Epithelial cell of prostate (primary cell): ENCODE measurements at regions not wholly inside any gene's neighbourhood (a gene's known extent, or its start where the extent isn't known, plus 50 kb on each side); places are given as distances from the start of the nearest gene placed in this dataset.

Experiments used
- DNase-seq: peaks from one replicate; pipeline ENCODE4 v3.0.0-alpha.2; 2011; ENCODE audit warnings: low read depth, low spot score
- H3K27ac ChIP-seq: fragments of 450-650 bp; 2 replicates; pipeline ENCODE4 v1.5.1; 2017; ENCODE audit warnings: mild to moderate bottlenecking

DNA sequence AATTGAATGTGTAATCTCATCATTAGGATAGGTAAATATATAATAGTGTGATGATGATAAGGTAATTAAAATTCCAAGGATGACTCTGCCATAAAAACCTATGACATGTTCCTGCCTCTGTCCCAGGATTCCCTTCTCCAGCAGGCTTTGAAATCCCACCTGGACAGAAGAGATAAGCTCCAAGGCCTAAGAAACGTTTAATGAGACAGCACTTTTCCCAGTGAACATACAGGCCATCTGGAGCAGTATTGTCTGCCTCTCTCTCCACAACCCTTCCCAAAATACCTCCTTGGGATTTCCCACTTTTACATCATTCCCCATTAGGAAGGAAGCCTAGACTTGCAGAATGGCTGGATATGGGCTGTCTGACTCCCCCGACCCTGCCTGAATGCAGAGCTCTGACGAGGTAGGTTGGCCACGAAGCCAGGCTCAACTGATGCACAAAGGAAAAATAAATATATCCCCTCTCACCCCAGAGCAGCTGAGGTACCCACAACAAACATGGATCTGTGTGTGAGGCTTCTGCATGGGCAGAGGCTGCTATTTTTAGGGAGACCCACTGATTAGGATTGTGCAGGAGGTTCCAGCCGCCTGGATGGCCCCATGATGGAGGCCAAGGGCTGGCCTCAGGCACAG lies 71.0 kb downstream of the TMPRSS5 start:
- H3K27ac ChIP-seq, result no peak overlapping the region
- no peak for DNase-seq

DNA sequence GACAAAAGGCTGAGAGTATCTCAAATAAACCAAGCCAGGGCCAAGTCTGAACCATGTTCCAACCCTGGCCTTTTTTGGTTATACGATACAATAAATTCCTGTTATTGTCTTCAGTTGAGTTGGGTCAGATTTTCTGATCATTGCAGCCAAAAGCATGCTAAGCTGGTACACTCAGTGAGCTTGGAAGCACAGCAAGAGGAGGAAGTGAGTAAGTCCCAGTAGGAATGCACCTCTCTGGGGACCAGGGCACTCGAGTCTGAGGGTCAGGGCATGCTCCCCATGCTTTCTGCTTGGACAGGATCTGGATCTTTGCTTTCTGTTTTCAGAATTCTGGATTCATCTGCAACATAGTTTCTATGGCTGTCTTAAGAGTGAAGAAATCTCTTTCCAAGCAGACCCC lies 73.1 kb downstream of the TMPRSS5 start:
- no peak overlapping the region for H3K27ac ChIP-seq
- no peak for DNase-seq

DNA sequence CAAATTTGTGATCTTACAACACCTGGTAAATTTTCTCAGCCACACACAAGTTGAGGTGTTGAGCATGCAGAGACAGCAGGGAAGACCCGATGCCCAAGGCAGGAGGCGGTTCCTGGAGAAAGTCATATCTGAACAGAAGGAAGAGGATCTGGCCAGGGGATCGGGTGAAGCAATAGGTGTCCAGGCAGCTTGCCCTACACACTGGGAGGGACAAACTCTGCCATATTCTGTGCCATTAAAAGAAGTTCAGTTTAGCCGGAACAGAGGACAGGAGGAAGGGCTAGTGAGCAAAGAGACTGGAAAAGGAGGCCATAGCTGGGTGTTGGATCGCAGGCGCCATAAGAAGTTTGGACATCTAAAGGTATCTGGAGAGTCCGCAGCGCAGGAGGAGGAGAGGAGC lies 76.5 kb downstream of the TMPRSS5 start:
- no peak overlapping the region for H3K27ac ChIP-seq
- DNase-seq, result no peak

DNA sequence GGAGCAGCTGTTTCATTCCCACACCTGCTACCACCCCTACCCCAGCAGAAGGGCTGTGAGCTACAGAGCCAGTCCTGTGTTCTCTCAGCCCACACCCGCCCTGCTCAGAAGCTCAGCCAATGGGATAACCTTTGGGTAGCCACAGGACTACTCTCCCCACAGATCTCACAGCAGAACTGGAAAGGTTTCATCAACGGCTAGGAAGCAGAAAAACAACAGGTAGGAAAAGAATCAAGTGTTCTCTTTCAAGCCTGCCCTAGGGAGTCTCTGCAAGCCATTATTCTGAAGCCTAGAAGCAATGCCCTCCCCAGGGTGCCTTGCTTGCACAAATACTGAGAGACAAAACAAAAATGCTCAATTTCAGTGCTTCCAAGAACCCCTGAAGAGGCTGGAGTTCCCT lies 77.2 kb downstream of the TMPRSS5 start:
- DNase-seq, result no peak
- no peak overlapping the region for H3K27ac ChIP-seq

DNA sequence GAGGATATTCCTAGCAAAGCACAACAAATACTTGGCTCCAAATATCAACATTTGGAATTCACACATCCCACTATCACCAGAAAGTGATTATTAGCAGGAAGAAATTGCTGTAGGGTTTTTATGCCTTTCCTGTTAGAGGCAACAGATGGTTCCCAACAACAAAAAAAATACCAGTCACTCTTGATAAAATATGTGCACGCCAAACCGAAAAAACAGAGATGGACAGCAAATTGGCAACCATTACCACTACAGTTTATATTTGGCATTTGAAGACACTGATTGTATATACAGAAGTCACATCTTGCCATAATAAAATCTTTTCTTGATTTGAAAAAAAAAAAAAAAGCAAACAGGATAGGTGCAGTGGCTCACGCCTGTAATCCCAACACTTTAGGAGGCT lies 78.2 kb downstream of the TMPRSS5 start:
- H3K27ac ChIP-seq, result no peak overlapping the region
- no peak for DNase-seq

DNA sequence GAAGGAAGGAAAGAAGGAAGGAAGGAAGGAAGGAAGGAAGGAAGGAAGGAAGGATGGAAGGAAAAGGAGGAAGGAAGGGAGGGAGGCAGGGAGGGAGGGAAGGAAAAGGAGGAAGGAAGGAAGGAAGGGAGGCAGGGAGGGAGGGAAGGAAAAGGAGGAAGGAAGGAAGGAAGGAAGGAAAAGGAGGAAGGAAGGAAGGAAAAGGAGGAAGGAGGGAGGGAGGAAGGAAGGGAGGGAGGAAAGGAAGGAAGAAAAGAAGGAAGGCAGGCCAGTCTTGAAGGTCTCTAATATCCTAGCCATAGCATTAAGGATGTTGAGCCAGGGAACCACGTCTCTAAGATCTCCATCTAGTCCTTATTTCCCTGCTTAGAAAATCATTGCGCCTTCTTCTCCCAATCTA lies 78.8 kb downstream of the TMPRSS5 start:
- no peak overlapping the region for H3K27ac ChIP-seq
- no peak for DNase-seq

DNA sequence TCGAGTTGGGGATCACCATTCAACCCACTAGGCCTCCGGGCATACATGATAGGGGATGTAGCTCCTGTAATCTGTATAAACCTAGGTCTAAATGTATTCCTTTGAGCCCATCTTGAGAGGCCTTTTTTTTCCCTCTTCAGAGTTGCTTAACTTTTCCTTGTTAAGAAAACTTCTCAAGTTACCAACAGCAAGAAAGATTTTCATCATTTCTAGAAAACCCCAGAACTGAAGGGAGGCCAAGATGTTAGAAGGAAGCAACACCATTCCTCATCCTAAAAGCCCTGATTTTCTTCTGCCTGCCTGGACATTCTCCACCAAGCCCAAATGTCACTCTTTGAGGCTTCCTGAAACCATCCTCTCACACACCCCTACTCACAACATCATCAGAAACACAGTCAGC lies 79.4 kb downstream of the TMPRSS5 start:
- no peak overlapping the region for H3K27ac ChIP-seq
- DNase-seq, result no peak

DNA sequence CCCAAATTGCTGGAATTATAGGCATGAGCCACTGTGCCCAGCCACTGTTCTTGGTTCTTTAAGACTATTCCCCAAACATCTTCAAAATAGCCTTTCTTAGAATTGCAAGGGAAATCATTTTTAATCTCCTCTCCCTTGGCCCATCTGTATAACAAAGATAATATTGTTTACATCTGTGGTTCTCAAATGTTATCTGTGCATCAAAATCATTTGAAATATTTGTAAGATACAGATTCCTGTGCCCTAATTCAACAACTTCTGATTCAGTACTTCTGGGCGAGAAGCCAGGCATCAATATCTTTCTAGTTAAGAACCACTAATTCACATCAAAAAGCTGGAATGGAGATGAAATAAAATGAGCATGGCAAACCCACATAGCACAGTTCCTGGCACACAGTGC lies 83.0 kb downstream of the TMPRSS5 start:
- no peak for DNase-seq
- no peak overlapping the region for H3K27ac ChIP-seq

DNA sequence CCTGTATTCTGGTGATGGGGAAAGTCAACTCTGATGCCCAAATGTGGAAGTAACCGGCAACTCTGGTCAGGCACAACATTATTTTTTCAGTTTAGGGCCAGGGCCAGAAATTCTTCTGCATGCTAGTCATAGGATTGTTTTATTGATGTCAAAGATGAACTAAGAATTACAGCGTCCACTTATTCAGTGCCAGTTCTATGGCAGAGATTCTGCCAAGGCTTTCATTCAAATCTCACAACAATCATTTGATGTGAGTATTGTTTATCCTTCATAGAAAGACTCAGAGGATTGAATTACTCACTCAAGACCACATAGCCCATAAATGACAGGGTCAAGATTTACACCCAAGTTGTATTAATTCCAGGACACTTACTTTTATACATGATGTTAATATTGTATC lies 87.7 kb downstream of the TMPRSS5 start:
- peak overlapping the region; percentile 3 for H3K27ac ChIP-seq
- peak; percentile 45 for DNase-seq

DNA sequence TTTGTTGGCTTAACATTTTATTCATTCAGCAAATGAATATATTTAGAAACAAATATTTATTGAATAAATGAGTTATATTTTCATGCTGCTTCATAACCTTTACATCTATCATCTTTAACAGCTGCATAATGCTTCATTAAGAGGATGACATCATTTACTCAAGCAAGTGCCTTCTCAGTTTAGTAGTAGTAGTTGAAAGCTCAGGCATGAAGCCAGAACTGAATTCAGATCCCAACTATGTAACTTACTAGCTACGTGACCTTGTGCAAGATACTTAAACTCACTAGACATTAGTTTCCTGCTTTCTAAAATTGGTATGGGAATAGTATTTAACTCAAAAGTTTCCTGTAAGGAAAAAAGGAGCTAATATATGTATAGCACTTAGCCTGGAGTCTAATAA lies 90.3 kb downstream of the TMPRSS5 start:
- DNase-seq, result no peak
- H3K27ac ChIP-seq, result no peak overlapping the region

DNA sequence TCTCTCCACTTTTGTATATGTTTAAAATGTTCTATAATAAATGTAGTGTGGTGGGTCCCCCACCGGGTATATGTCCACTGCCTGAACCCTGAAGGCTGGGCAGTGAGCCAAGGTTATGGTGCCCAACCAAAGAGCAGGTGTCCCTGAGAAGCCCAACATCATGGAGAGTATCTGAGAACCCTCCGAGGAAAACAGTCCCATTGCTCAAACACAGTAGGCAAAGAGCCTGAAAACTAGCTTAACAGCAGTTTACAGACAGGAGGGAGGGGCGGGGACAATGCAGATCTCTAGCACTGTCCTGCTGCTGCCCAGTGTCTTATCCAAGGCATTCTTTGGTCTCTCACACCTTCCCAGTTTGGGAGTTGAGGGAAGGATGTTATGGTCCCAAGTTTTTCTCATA lies 91.0 kb downstream of the TMPRSS5 start:
- no peak overlapping the region for H3K27ac ChIP-seq
- no peak for DNase-seq

DNA sequence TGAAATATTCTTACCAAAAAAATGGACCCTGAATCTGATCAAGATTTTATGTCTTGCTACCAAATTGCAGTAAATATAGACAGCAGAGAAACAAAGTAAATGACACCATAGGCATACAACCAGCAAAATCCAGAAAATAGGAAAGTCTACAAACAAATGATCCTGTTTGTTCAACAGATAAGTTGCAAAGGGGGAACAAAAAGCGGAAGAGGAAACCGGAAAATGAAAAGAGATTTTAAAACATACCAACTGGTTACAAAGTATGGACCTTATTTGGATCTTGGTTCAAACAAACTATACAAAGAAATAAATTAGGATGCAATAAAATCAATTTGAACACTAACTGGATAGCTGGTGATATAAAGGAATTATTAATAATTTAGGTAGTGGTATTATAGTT lies 92.0 kb downstream of the TMPRSS5 start:
- DNase-seq, result no peak
- no peak overlapping the region for H3K27ac ChIP-seq

DNA sequence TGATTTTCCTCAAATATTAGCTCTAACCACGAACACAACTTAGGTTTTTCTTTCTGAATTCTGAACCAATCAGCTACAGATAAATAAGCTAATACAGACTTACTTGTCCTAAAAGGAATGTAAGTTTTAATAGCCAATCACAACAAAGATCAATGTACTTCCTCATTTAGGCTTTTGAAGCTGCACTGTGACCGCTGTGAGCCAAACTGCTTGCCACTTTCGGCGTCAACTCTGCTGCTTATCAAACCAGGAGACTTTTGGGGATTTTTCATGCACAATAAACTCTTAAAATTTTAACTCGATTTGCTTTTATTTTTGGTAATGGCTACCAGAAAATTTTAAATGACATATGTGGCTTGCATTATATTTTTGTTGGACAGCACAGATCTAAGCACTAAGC lies 92.5 kb downstream of the TMPRSS5 start:
- no peak for DNase-seq
- no peak overlapping the region for H3K27ac ChIP-seq

DNA sequence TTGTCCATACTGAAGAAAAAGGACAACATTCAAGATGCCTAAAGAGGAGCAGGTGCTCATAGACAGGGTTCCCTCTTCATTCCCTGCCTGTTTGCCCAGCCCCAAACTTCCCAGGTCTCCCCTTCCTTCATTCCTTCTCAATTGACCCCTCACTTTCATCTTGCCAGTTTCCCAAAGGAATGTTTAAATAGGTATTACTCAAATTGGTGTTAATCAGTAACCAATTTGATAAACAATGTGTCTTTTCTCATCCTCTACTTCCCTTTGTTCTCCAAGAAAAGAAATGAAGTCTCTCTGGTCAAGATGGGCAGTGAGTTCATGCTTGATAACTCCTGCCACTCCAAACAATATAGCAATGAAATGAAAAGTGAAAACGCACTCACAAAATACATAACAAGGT lies 101.9 kb downstream of the TMPRSS5 start:
- no peak for DNase-seq
- H3K27ac ChIP-seq, result no peak overlapping the region

DNA sequence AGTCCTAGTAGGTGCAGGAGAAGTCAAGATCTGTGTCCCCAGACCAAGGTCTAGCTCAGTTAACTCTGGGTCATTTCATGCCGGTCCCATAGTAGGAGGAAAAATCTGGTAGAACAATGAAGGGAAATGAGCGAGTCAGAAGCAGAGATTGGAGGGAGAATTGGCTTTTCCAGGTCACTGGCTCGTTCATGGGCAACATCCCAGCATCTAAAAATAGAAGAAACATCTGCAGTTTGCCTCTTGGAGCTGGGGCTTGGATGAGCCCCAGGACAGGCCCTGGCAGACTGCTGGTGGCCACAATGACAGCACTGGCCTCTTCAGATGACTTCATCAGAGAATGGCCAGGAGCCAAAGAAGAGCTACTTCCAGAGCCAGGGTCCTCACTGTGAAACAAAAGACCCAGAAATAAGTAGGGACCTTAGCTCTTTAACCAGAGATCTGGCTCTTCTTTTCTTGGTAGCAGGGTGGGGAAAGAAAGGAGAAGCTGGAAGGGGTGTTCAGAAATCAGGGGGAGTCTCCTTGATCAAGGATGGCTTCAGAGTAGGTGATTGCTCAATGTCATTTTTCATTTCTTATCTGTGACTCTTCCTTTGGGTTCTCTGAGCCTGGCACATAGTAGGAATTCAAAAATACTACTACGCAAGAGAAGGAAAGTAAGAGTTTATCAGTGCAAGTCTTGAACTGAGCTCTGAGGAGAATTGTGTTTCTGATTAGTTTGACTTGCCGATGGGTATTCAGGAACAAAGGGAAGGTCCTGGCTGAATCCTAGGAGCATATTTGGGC lies 102.6 kb downstream of the TMPRSS5 start:
- DNase-seq, result no peak
- no peak overlapping the region for H3K27ac ChIP-seq

DNA sequence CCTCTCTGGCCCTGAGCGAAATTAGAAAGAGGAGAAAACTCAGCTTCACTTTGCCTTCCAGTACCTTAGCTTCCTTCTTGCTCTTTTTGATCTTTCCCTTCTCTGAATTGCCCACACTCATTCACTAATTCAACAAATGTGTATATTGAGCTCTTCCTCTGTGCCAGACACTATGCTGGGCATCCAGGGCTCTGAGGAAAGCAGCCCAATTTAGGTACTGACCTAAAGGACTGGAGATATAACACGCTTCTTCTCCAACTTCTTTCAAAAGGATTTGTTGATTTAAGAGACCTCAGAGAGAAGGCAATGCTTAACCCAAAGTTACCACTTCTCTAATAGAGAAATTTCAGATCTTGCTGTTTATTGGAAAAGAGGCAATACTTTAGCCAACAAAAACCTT lies 103.6 kb downstream of the TMPRSS5 start:
- DNase-seq, result no peak
- no peak overlapping the region for H3K27ac ChIP-seq

DNA sequence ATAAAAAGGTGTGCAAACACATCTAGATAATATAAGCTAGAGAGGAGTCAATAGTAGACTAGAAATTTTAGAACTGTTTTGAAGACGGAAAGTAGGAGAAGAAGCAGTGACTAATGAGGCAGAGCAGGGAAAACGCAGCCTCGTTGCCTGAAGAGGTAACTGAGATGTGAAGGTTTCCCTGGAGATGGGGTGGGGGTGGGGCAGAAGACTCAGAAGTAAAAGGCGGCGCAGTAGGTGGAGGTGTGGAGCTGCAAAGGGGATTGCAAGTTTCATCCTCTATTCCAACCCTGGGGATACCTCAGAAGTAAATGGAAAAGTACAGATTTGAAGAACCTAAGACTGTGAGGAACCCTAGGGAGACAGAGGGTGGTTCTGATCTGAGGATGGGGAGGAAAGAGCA lies 109.5 kb downstream of the TMPRSS5 start:
- DNase-seq, result no peak

DNA sequence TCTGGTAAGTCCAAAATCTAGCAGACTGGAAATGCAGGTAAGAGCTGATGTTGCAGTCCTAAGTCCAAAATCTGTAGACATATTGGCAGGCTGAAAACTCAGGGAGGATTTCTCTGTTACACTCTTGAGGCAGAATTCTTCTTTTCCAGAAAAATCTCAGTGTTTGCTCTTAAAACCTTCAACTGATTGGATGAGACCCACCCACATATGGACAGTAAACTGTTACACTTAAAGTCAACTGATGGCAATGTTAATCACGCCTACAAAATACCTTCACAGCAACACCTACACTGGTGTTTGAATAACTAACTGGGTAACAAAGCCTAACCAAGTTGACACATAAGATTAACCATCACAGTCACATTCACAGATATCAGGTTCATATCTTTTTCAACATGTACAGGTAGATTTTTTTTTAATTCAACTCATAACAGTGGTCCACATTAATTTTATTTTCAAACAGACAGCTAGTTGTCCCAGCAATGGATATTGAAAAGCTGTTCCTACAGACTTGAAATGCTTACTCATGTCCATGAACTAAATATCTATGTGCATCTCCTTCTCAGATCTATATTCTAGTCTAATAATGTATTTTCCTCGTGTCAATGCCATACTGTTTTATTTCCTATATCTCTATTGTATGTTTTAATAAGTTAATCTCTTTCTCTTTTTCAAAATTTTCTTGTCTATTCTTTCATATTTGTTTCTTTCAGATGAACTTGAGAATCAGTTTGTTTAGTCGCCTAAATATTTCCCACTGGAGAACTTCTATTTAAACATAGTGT lies 110.1 kb downstream of the TMPRSS5 start:
- no peak overlapping the region for H3K27ac ChIP-seq
- no peak for DNase-seq

More for the DNA sequence above, 109.5 kb downstream of the TMPRSS5 start:
- no peak overlapping the region for H3K27ac ChIP-seq

DNA sequence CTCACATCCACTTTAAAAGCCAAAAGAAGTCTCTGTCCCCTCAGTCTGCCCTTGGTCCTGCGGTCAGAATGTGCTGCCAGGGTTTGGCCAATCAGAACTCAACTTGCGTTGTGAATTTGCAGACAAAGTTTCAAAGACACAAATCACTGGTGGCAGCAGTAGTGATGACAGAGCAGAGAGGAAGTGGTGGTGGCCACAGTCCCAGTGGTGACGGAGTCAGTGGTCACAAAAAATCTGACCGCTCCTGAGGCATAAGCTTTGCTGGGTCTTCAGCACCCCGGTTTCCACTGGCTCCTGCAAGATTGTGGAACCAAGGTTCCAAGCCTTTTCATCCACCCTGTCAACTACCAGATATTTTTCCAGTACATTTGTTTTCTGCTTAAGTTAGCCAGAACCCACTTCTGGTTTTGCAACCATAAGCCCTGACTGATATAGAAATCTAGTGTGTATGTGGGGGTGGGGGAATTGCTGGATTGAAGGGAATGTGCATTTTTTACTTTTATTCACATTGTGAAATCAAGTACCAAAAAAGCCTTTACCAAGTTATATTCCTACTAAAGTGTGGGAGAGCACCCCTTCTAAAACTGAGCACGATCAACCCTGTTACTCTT lies 112.3 kb downstream of the TMPRSS5 start:
- H3K27ac ChIP-seq, result no peak overlapping the region
- no peak for DNase-seq

DNA sequence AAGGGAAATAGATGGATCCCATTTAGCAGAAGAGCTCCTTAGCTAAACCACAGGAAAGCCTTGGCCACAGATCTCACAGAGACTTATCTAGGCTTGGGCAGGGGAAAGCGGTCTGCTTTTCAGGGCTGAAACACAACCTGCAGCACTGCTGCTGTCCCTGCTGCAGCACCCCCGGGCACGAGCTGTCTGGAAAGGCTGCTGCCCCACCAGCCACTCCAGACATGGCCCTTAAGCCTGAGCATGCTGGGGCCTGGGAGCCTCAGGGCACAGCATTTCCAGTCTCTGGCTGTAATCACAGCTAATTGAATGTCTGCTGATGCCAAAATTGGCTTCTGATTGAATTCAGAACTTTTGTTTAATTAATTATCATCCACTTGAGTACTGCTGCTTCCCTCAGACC lies 115.0 kb downstream of the TMPRSS5 start:
- H3K27ac ChIP-seq, result no peak overlapping the region

DNA sequence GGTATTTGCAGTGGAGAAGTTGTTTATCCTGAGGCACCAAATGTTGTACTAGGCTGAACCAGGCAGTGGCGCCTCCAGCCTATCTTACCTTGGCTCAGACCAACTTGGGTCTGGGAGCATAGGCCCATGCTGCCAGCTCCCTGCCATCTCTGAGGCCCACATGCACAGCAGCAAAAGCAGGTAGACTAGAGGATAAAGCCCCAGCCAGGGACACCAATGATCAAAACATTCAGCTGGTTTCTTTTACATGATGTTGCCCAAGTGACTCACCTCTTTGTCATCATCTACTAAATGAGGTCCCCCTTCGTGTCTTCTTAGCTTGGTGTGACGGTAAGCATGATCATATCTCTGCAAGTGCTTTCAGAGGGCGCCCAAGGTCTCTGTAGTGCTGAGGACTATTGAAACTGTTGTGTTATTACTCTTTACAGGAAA lies 112.1 kb upstream of the DRD2 start:
- H3K27ac ChIP-seq, result no peak overlapping the region
- DNase-seq, result no peak

More for the DNA sequence above, 115.0 kb downstream of the TMPRSS5 start:
- no peak for DNase-seq
